GM13976 (cell line): ENCODE measurements at regions not wholly inside any gene's neighbourhood (a gene's known extent, or its start where the extent isn't known, plus 50 kb on each side); places are given as distances from the start of the nearest gene placed in this dataset.

Experiments used
- DNase-seq: peaks from one replicate; pipeline ENCODE4 v3.0.0; 2012; ENCODE audit warnings: low spot score
- CTCF ChIP-seq: IDR thresholded peaks from 2 replicates; pipeline ENCODE4 v1.5.1; 2012; ENCODE audit warnings: borderline replicate concordance, mild to moderate bottlenecking; ENCODE audit not compliant: insufficient read depth; ENCODE audit errors: extremely low read depth, missing control alignments, control extremely low read depth
- in situ Hi-C: fragments of 300-500 bp; cut with MboI; formaldehyde crosslinking; loops from one replicate; pipeline ENCODE4 v1.12.0; 2022; ENCODE audit warnings: low sequenced_read_pairs, mixed read lengths, inconsistent platforms; ENCODE audit not compliant: unreplicated experiment

GRCh38 chr7:81608748-81609382, 161.0 kb downstream of the HGF start:
- no peak for TF ChIP-seq CTCF
- no peak for DNase-seq
- in situ Hi-C loops = no loop called here

GRCh38 chr7:81607987-81608386, 161.9 kb downstream of the HGF start:
- in situ Hi-C loops = no loop called here
- DNase-seq = no peak
- TF ChIP-seq CTCF = no peak

DNA sequence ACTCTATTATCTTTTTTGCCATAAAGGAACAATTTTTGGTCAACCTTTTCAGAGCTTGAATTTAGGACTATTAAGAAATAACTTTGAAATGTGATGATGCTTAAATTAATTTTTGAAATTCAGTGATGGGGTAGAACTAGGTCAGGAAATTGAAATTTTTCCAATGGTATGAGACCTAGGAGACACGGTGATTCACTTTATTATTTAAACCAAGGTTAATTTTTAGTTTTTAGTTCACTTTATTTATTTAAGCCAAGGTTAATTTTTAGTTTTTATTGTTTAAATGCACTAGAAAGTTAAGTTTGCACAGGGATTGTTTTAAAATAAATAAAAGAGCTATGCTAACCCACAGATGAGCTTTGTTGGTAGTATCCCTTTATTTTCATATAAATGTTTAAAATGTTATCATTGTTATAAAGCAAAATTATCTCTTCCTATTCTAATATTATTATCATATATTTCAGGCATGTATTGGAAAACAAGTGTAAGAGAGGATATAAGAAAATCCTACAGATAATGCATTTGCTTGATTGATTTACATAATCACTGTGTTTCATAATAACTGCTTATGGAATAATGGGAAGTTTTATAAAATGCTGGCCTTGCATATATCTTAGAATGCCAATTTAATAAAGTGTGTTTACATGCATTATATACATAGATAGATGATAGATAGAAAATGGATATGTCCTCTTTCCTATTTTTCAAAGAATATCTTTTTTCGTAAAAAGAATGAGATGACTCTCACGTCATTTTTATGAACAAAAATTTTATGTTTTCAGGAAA, 163.6 kb downstream of the HGF start:
- TF ChIP-seq CTCF = no peak
- in situ Hi-C loops = no loop called here

GRCh38 chr7:81605493-81605892, 164.4 kb downstream of the HGF start:
- DNase-seq = no peak
- in situ Hi-C loops = no loop called here
- TF ChIP-seq CTCF = no peak

More for the DNA sequence above, 163.6 kb downstream of the HGF start:
- DNase-seq = no peak

DNA sequence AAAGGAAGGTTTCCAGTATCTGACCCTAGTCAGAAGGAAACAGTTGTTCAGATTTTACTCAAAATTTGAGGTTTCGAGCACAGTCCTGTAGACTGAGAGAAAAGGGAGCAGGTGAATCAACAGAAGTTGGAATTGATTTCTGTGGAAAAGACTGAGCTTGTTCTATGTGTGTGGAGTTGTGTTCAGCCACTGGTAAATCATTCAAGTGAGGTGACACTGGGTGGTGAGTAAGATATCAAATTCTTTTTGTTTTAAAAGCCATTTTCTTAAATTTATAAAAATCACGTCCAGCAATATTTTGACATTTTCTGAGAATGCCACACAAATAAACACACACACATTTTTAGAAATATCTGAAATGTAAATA, 165.1 kb downstream of the HGF start:
- in situ Hi-C loops = no loop called here
- no peak for TF ChIP-seq CTCF

DNA sequence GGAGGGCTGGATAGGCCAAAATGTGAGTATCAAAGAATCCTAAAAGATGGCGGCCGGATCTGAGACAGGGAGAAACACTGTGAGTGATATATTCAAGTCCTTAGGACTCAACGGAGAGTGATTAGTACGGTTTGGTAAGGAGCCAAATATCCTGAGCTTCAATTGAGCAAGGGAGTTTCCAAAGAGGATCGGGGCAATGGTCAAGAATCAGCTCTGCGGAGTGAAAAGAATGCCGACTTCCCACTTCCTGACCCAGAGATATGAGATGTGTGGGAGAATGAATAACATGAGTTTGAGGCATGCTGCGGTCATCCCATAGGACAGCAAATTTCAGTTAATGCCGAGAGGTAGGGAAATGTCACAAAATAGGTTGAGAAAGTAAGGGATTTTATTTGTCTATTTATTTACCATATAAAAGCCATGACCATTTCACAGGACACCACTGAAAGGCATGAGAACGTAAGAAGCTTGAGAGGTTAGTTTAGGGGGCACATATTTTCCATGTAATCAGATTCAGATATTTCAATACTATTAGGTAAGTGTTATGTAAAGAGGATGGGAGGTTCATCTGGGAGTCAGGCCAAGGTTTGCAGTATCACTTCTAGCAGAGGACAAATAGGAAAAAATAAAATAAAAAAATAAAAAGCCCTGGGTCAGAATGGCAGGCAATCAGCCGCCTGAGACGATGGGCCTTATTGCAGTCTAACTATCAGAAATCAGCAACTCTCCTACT, 165.6 kb downstream of the HGF start:
- in situ Hi-C loops = no loop called here
- DNase-seq = no peak
- no peak for TF ChIP-seq CTCF

More for the DNA sequence above, 165.1 kb downstream of the HGF start:
- DNase-seq = no peak
